NCI-H226 (cell line): ENCODE measurements at regions not wholly inside any gene's neighbourhood (a gene's known extent, or its start where the extent isn't known, plus 50 kb on each side); places are given as distances from the start of the nearest gene placed in this dataset.
"Not testable (repeated sequence)": the region's sequence is repeated elsewhere in the genome, so short reads cannot be mapped to it uniquely, and the experiment has no call there.

Experiments
- DNase-seq: peaks from one replicate; pipeline ENCODE4 v3.0.0-alpha.2; 2015

GRCh38 chr1:219428651-219429050 is 184.3 kb downstream of the ZC3H11B start:
- no peak for DNase-seq

GRCh38 chr1:219427989-219428388 is 184.9 kb downstream of the ZC3H11B start:
- no peak for DNase-seq

GRCh38 chr1:219427403-219427802 is 185.5 kb downstream of the ZC3H11B start:
- DNase-seq = no peak

- DNase-seq = no peak
Measured at GRCh38 chr1:219422811-219423598, 189.9 kb downstream of the ZC3H11B start.

GRCh38 chr1:219420913-219421312 is 192.0 kb downstream of the ZC3H11B start:
- no peak for DNase-seq

- no peak for DNase-seq
Measured at GRCh38 chr1:219419860-219420259, 193.0 kb downstream of the ZC3H11B start.

GRCh38 chr1:219419065-219419464 is 193.8 kb downstream of the ZC3H11B start:
- DNase-seq = no peak

GRCh38 chr1:219417610-219418009 is 195.3 kb downstream of the ZC3H11B start:
- DNase-seq = no peak

- peak; percentile 3 for DNase-seq
Measured at GRCh38 chr1:219416598-219417238, 196.2 kb downstream of the ZC3H11B start.

- no peak for DNase-seq
Measured at GRCh38 chr1:219415915-219416314, 197.0 kb downstream of the ZC3H11B start.

- DNase-seq = no peak
Measured at GRCh38 chr1:219415433-219415832, 197.5 kb downstream of the ZC3H11B start.

- no peak for DNase-seq
Measured at GRCh38 chr1:219414250-219414649, 198.7 kb downstream of the ZC3H11B start.

GRCh38 chr1:219413536-219413935 is 199.4 kb downstream of the ZC3H11B start:
- no peak for DNase-seq

- DNase-seq = no peak
Measured at GRCh38 chr1:219412772-219413171, 200.1 kb downstream of the ZC3H11B start.

- not testable (repeated sequence) for DNase-seq
Measured at GRCh38 chr1:219410721-219411120, 202.2 kb downstream of the ZC3H11B start.

- no peak for DNase-seq
Measured at GRCh38 chr1:219405531-219406331, 207.2 kb downstream of the ZC3H11B start.

GRCh38 chr1:219404629-219405028 is 208.3 kb downstream of the ZC3H11B start:
- no peak for DNase-seq

GRCh38 chr1:219402925-219403324 is 210.0 kb downstream of the ZC3H11B start:
- no peak for DNase-seq

- no peak for DNase-seq
Measured at GRCh38 chr1:219401724-219402625, 210.9 kb downstream of the ZC3H11B start.

GRCh38 chr1:219399446-219399845 is 213.5 kb downstream of the ZC3H11B start:
- DNase-seq = no peak

- DNase-seq = no peak
Measured at GRCh38 chr1:219398815-219399396, 214.0 kb downstream of the ZC3H11B start.

GRCh38 chr1:219397511-219397910 is 215.4 kb downstream of the ZC3H11B start:
- no peak for DNase-seq
